Stomach smooth muscle (tissue), 2 donors: ENCODE measurements at regions not wholly inside any gene's neighbourhood (a gene's known extent, or its start where the extent isn't known, plus 50 kb on each side); places are given as distances from the start of the nearest gene placed in this dataset.

ENCODE experiments used
- H3K27ac ChIP-seq: one replicate; pipeline ENCODE4 v1.7.0; 2013; ENCODE audit warnings: mild to moderate bottlenecking, low read length, inconsistent platforms
- H3K27me3 ChIP-seq, 2 donors: one replicate each; pipeline ENCODE4 v1.7.0; 2013; ENCODE audit warnings: low read length in 2 of 2; ENCODE audit not compliant: insufficient read depth in 2 of 2, control insufficient read depth in 1 of 2
- H3K36me3 ChIP-seq, 2 donors: one replicate each; pipeline ENCODE4 v1.7.0; 2013; ENCODE audit warnings: low read length in 2 of 2; ENCODE audit not compliant: control insufficient read depth in 2 of 2, insufficient read depth in 2 of 2
- H3K4me1 ChIP-seq: one replicate; pipeline ENCODE4 v1.7.0; 2013; ENCODE audit warnings: low read length; ENCODE audit not compliant: control insufficient read depth, insufficient read depth
- H3K4me3 ChIP-seq, 2 donors: one replicate each; pipeline ENCODE4 v1.7.0; 2013; ENCODE audit warnings: low read length in 2 of 2
- H3K9ac ChIP-seq, 2 donors: one replicate each; pipeline ENCODE4 v1.7.0; 2013; ENCODE audit warnings: low read length in 2 of 2, mild to moderate bottlenecking in 1 of 2
- H3K9me3 ChIP-seq, 2 donors: one replicate each; pipeline ENCODE4 v1.7.0; 2013; ENCODE audit warnings: low read length in 2 of 2; ENCODE audit not compliant: control insufficient read depth in 2 of 2
- donor health status: healthy.
- donor health status: Pancreatic carcinoma.

DNA sequence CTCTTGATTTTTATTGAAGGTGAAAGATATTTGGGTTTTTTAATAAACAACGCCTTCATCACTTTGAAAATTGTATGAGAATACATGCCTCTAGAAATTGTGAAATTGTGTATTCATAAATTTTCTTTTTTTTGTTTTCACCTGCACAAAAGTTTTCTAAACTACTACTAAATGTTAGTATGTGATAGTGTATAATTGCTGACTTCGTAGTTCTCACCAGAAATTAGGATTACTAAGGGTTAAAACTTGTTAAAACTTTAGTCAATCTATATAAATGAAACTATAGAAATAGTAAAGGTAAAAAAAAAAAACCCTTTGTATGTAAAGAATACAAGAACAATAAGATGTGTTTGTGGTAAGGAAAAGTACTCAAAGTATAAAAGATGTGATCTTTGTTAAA, 496.5 kb upstream of the ATP2B1 start:
- Histone ChIP-seq H3K27me3 (no peaks in the 10 kb centered on the region), H3K4me1 (no peaks in the 10 kb centered on the region), H3K9me3 (no peaks in the 10 kb centered on the region), H3K4me3 (no peak overlapping the region), H3K36me3 (no peaks in the 10 kb centered on the region), H3K9ac (no peak overlapping the region), H3K27ac (no peak overlapping the region)

- Histone ChIP-seq H3K27me3 (no peaks in the 10 kb centered on the region), H3K9ac (no peak overlapping the region), H3K9me3 (no peaks in the 10 kb centered on the region), H3K4me1 (no peaks in the 10 kb centered on the region), H3K36me3 (no peaks in the 10 kb centered on the region), H3K4me3 (no peak overlapping the region), H3K27ac (no peak overlapping the region)
These were observed 494.9 kb upstream of the ATP2B1 start for GRCh38 chr12:90203556-90203955.

DNA sequence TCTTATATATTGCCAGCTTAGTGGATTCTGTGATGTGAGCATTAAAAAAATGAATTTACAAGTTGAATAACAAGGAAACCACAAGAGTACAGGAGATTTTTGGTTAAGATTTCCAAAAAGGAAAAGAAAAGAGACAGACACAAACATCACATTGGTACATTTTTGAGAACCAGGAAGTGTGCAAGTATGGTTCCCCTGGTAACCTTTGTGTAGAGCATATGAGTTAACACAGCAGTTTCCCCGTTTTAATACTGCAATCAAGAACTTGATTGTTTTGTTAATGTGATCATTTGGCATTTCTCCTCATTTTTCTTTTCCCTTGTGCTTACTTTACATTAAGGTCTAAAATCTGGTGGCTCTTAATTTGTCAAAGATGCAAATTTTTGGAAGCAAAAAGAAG, 490.4 kb upstream of the ATP2B1 start:
- Histone ChIP-seq H3K4me1 (no peaks in the 10 kb centered on the region), H3K27ac (no peak overlapping the region), H3K36me3 (no peaks in the 10 kb centered on the region), H3K9ac (no peak overlapping the region), H3K4me3 (no peak overlapping the region), H3K9me3 (no peaks in the 10 kb centered on the region), H3K27me3 (no peaks in the 10 kb centered on the region)

DNA sequence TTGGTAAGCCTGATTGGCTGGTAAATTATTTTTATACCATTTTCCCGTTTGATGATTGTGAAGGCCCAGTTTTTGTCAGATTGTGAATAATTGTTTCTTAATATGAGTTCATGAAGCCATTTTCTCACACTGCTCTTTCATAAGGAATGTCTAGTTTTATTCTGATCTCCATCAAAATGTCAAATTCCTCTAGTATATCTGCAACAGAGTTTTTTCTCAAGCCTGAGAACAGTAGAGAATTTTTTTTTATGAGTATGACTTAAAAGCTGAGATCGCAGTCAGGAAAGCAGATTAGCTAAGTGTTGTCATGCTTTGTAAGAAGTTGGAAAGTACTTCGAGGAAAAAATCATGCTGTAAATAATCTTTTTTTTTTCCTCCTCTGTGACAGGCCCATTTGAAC, 484.9 kb upstream of the ATP2B1 start:
- Histone ChIP-seq H3K36me3 (no peaks in the 10 kb centered on the region), H3K9me3 (no peaks in the 10 kb centered on the region), H3K4me1 (no peaks in the 10 kb centered on the region), H3K27me3 (no peaks in the 10 kb centered on the region), H3K27ac (no peak overlapping the region), H3K9ac (no peak overlapping the region), H3K4me3 (no peak overlapping the region)

DNA sequence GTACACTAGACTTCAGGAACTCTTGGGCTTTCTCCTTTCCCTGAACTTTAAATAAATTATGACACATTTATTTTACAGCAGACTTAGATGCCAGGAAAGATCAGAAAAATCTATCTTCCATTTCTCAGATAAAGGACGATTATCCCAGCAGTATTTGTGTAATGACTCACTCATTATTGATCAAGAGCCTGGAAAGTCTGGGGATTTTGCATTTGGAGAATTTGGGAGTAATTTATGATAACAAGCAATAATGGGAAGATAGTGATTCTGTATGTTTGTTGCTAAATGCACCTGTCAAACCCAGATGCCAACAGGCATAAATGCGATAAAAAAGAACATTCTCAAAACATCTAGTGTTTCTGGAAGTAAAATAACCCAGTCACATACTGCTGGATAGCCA, 480.2 kb upstream of the ATP2B1 start:
- no peak overlapping the region for H3K9ac ChIP-seq
- no peak overlapping the region for H3K27ac ChIP-seq
- no peaks in the 10 kb centered on the region for H3K4me1 ChIP-seq
- no peaks in the 10 kb centered on the region for H3K36me3 ChIP-seq
- H3K9me3 ChIP-seq, result no peaks in the 10 kb centered on the region
- no peaks in the 10 kb centered on the region for H3K27me3 ChIP-seq
- no peak overlapping the region for H3K4me3 ChIP-seq

- no peak overlapping the region for H3K27ac ChIP-seq
- H3K27me3 ChIP-seq, result no peaks in the 10 kb centered on the region
- no peak overlapping the region for H3K4me3 ChIP-seq
- H3K36me3 ChIP-seq, result no peaks in the 10 kb centered on the region
- no peaks in the 10 kb centered on the region for H3K4me1 ChIP-seq
- H3K9ac ChIP-seq, result no peak overlapping the region
- H3K9me3 ChIP-seq, result no peaks in the 10 kb centered on the region
These were observed 474.6 kb upstream of the ATP2B1 start for GRCh38 chr12:90183201-90183600.

DNA sequence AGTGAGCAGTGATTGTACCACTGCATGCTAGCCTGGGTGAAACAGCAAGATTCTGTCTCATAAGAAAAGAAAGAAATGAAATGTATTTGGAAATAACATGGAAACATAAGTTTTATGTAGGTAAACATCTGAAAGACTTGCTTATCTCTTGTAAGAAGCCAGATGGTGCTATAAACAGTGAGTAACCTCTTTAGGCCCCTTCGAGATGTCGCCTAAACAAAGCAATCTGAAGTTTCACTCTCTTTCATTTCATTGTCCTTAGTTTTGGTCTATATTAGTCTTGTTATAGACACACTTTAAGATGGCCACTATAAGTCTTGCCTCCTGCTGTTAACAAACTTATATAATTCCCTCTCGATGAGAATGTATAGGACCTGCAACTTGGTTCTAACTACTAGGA, 472.6 kb upstream of the ATP2B1 start:
- Histone ChIP-seq H3K9ac (no peak overlapping the region), H3K4me1 (no peaks in the 10 kb centered on the region), H3K27ac (no peak overlapping the region), H3K27me3 (no peaks in the 10 kb centered on the region), H3K9me3 (no peaks in the 10 kb centered on the region), H3K36me3 (no peaks in the 10 kb centered on the region), H3K4me3 (no peak overlapping the region)

DNA sequence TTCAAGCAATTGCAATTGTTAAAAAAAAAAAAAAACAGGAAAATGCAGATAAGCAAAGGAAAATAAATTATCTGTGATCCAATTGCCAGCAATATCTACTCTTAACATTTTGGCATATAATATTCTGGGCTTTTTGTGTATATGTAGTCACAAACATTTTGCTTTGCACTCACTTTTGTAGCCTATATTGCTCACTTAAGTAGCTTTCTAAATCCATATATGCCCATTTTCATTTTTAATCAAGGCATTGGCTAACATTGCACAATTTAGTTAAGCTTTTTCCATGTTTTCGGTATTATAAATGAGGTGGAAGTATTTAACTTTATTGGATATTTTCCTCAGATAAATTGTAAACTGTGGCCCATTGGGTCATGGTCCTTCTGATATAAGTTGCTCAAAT, 466.3 kb upstream of the ATP2B1 start:
- no peak overlapping the region for H3K9ac ChIP-seq
- H3K36me3 ChIP-seq, result no peaks in the 10 kb centered on the region
- H3K4me1 ChIP-seq, result no peaks in the 10 kb centered on the region
- H3K9me3 ChIP-seq, result no peaks in the 10 kb centered on the region
- H3K27ac ChIP-seq, result no peak overlapping the region
- no peaks in the 10 kb centered on the region for H3K27me3 ChIP-seq
- H3K4me3 ChIP-seq, result no peak overlapping the region

- Histone ChIP-seq H3K9ac (no peak overlapping the region), H3K27me3 (no peaks in the 10 kb centered on the region), H3K4me1 (no peaks in the 10 kb centered on the region), H3K36me3 (no peaks in the 10 kb centered on the region), H3K4me3 (no peak overlapping the region), H3K9me3 (no peaks in the 10 kb centered on the region), H3K27ac (no peak overlapping the region)
These were observed 465.5 kb upstream of the ATP2B1 start for GRCh38 chr12:90174198-90174510.

- no peaks in the 10 kb centered on the region for H3K27me3 ChIP-seq
- no peak overlapping the region for H3K4me3 ChIP-seq
- H3K36me3 ChIP-seq, result no peaks in the 10 kb centered on the region
- H3K4me1 ChIP-seq, result no peaks in the 10 kb centered on the region
- no peak overlapping the region for H3K9ac ChIP-seq
- no peaks in the 10 kb centered on the region for H3K9me3 ChIP-seq
- H3K27ac ChIP-seq, result no peak overlapping the region
These were observed 465.0 kb upstream of the ATP2B1 start for GRCh38 chr12:90173499-90174197.

- Histone ChIP-seq H3K4me1 (no peaks in the 10 kb centered on the region), H3K27me3 (no peaks in the 10 kb centered on the region), H3K4me3 (no peak overlapping the region), H3K9me3 (no peaks in the 10 kb centered on the region), H3K36me3 (no peaks in the 10 kb centered on the region), H3K27ac (no peak overlapping the region), H3K9ac (no peak overlapping the region)
These were observed 463.9 kb upstream of the ATP2B1 start for GRCh38 chr12:90172524-90172923.
